ENCODE measurements at regions not wholly inside any gene's neighbourhood (a gene's known extent, or its start where the extent isn't known, plus 50 kb on each side); places are given as distances from the start of the nearest gene placed in this dataset.
"Not testable (repeated sequence)": the region's sequence is repeated elsewhere in the genome, so short reads cannot be mapped to it uniquely, and the experiment has no call there.

GRCh38 chr9:40934480-40934879, 194.0 kb downstream of the FOXD4L6 start:
- not testable (repeated sequence) for DNase-seq (ENCODE audit: low read depth in 2 of 2)

GRCh38 chr9:40930426-40930825, 198.1 kb downstream of the FOXD4L6 start:
- DNase-seq (ENCODE audit: low read depth in 2 of 2) = not testable (repeated sequence)

GRCh38 chr9:40929488-40929845, 199.0 kb downstream of the FOXD4L6 start:
- DNase-seq (ENCODE audit: low read depth in 2 of 2) = not testable (repeated sequence)

GRCh38 chr9:40928803-40929487, 199.5 kb downstream of the FOXD4L6 start:
- no peak for DNase-seq (ENCODE audit: low read depth in 2 of 2)

GRCh38 chr9:40927851-40928802, 200.4 kb downstream of the FOXD4L6 start:
- no peak for DNase-seq (ENCODE audit: low read depth in 2 of 2)

- no peak for DNase-seq (ENCODE audit: low read depth in 2 of 2)
Observed at GRCh38 chr9:40927260-40927631, 201.2 kb downstream of the FOXD4L6 start.

GRCh38 chr9:40926404-40927259, 201.8 kb downstream of the FOXD4L6 start:
- DNase-seq (ENCODE audit: low read depth in 2 of 2) = no peak

- DNase-seq (ENCODE audit: low read depth in 2 of 2) = no peak
Observed at GRCh38 chr9:40925149-40925548, 203.3 kb downstream of the FOXD4L6 start.

- DNase-seq (ENCODE audit: low read depth in 2 of 2) = not testable (repeated sequence)
Observed at GRCh38 chr9:40916399-40916783, 212.1 kb downstream of the FOXD4L6 start.

GRCh38 chr9:40915660-40916398, 212.7 kb downstream of the FOXD4L6 start:
- DNase-seq (ENCODE audit: low read depth in 2 of 2) = not testable (repeated sequence)

GRCh38 chr9:40914772-40915659, 213.5 kb downstream of the FOXD4L6 start:
- no peak for DNase-seq (ENCODE audit: low read depth in 2 of 2)

- no peak for DNase-seq (ENCODE audit: low read depth in 2 of 2)
Observed at GRCh38 chr9:40913928-40914673, 214.4 kb downstream of the FOXD4L6 start.

- DNase-seq (ENCODE audit: low read depth in 2 of 2) = no peak
Observed at GRCh38 chr9:40913096-40913719, 215.3 kb downstream of the FOXD4L6 start.

- DNase-seq (ENCODE audit: low read depth in 2 of 2) = not testable (repeated sequence)
Observed at GRCh38 chr9:40912679-40913078, 215.8 kb downstream of the FOXD4L6 start.

GRCh38 chr9:40911647-40912046, 216.8 kb downstream of the FOXD4L6 start:
- no peak for DNase-seq (ENCODE audit: low read depth in 2 of 2)

- DNase-seq (ENCODE audit: low read depth in 2 of 2) = not testable (repeated sequence)
Observed at GRCh38 chr9:40910995-40911394, 217.5 kb downstream of the FOXD4L6 start.

GRCh38 chr9:40909821-40910220, 218.7 kb downstream of the FOXD4L6 start:
- no peak for DNase-seq (ENCODE audit: low read depth in 2 of 2)

- not testable (repeated sequence) for DNase-seq (ENCODE audit: low read depth in 2 of 2)
Observed at GRCh38 chr9:40909111-40909510, 219.4 kb downstream of the FOXD4L6 start.
